ENCODE measurements at regions not wholly inside any gene's neighbourhood (a gene's known extent, or its start where the extent isn't known, plus 50 kb on each side); places are given as distances from the start of the nearest gene placed in this dataset.

- DNase-seq = no peak
Observed at GRCh38 chr4:81650606-81651242, 179.0 kb upstream of the RASGEF1B start.

- DNase-seq = peak; percentile 45
Observed at GRCh38 chr4:81648576-81649275, 177.0 kb upstream of the RASGEF1B start.

GRCh38 chr4:81647388-81647787, 175.7 kb upstream of the RASGEF1B start:
- no peak for DNase-seq

GRCh38 chr4:81642543-81642942, 170.8 kb upstream of the RASGEF1B start:
- DNase-seq = no peak

- no peak for DNase-seq
Observed at GRCh38 chr4:81639248-81639647, 167.5 kb upstream of the RASGEF1B start.

GRCh38 chr4:81638698-81639097, 167.0 kb upstream of the RASGEF1B start:
- DNase-seq = no peak

GRCh38 chr4:81635739-81636138, 164.0 kb upstream of the RASGEF1B start:
- DNase-seq = no peak

GRCh38 chr4:81634766-81635549, 163.3 kb upstream of the RASGEF1B start:
- DNase-seq = no peak

- DNase-seq = no peak
Observed at GRCh38 chr4:81634165-81634564, 162.5 kb upstream of the RASGEF1B start.

GRCh38 chr4:81632581-81633299, 161.0 kb upstream of the RASGEF1B start:
- no peak for DNase-seq

GRCh38 chr4:81631958-81632441, 160.3 kb upstream of the RASGEF1B start:
- no peak for DNase-seq

- DNase-seq = no peak
Observed at GRCh38 chr4:81629366-81629765, 157.7 kb upstream of the RASGEF1B start.

- DNase-seq = no peak
Observed at GRCh38 chr4:81628489-81628888, 156.8 kb upstream of the RASGEF1B start.

- no peak for DNase-seq
Observed at GRCh38 chr4:81627590-81627989, 155.9 kb upstream of the RASGEF1B start.

- DNase-seq = no peak
Observed at GRCh38 chr4:81626851-81627250, 155.1 kb upstream of the RASGEF1B start.

- no peak for DNase-seq
Observed at GRCh38 chr4:81625422-81626417, 154.0 kb upstream of the RASGEF1B start.

- DNase-seq = no peak
Observed at GRCh38 chr4:81623434-81623833, 151.7 kb upstream of the RASGEF1B start.

GRCh38 chr4:81622474-81623184, 150.9 kb upstream of the RASGEF1B start:
- DNase-seq = no peak

GRCh38 chr4:81622028-81622427, 150.3 kb upstream of the RASGEF1B start:
- DNase-seq = no peak

- DNase-seq = no peak
Observed at GRCh38 chr4:81621490-81621889, 149.8 kb upstream of the RASGEF1B start.

GRCh38 chr4:81620442-81620841, 148.7 kb upstream of the RASGEF1B start:
- no peak for DNase-seq
